ENCODE measurements at regions not wholly inside any gene's neighbourhood (a gene's known extent, or its start where the extent isn't known, plus 50 kb on each side); places are given as distances from the start of the nearest gene placed in this dataset.
"Not testable (repeated sequence)": the region's sequence is repeated elsewhere in the genome, so short reads cannot be mapped to it uniquely, and the experiment has no call there.

DNA sequence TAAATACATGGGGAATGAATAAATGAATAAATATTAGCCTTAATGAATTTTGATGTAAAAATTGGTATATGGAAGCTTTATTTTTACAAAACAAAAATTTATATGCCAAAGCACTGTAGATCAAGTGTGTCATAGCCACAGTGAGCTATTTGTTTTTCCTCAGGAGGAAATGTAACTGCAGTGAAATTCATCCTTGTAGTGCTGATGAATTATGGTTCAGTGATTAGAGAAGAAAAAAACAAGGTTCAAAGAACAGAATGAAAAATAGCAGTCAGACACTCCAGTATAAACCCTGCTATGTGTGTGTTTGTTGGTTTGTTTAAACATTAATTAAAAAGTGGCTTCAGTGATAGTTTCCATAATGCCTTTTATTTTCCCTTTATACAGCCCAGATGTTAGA, 228.0 kb upstream of the GPR149 start:
- in situ Hi-C loops (cut with MboI; ENCODE audit: low pct_unique_long_range_greater_than_20kb in 2 of 9, low sequenced_read_pairs in 9 of 9, unreplicated experiment in 9 of 9) = no loop called here
- peak in 5 of 8 experiments; percentile 60 to 85 (median 75) for ATAC-seq (replicated peaks in 6 of 8)
- peaks cover 26 to 43% of the 10 kb centered on the region in 2 donors for H3K4me1 ChIP-seq (replicated peaks in 1 of 2)
- no peak overlapping the region for H3K27ac ChIP-seq
- H3K4me3 ChIP-seq = no peak overlapping the region

DNA sequence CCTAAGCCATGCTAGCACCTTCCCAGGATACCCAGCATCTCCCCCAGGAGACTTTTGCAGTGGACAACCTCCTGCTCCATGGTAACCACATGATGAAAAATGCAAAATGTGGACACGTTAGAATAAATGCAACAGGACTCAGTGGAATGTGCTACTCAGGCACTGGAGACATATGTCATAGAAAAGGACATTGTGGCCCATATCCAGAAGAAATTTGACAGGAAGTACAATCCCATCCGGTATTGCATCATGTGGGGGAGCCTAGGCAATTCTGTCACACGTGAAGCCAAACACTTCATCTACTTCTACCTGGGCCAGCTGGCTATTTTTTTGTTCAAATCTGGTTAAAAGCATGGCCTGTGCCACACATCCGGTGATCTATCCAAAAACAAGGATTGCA, 227.2 kb upstream of the GPR149 start:
- WGBS, 10 experiments = 0 to 86% (median 71%) methylated on average over 1 to 4 of the region's 4 CpGs; no CpG with 5 or more reads in 1 of the 10 experiments
- peak in 7 of 8 experiments; percentile 14 to 73 (median 42) for ATAC-seq (replicated peaks in 6 of 8)
- in situ Hi-C loops (cut with MboI; ENCODE audit: low pct_unique_long_range_greater_than_20kb in 2 of 9, low sequenced_read_pairs in 9 of 9, unreplicated experiment in 9 of 9) = no loop called here
- Histone ChIP-seq H3K4me3 (no peak overlapping the region), H3K4me1 (replicated peaks in 1 of 2) (peaks cover 26 to 43% of the 10 kb centered on the region in 2 donors), H3K27ac (peak overlapping the region in 1 of 2 donors; percentile 29)

DNA sequence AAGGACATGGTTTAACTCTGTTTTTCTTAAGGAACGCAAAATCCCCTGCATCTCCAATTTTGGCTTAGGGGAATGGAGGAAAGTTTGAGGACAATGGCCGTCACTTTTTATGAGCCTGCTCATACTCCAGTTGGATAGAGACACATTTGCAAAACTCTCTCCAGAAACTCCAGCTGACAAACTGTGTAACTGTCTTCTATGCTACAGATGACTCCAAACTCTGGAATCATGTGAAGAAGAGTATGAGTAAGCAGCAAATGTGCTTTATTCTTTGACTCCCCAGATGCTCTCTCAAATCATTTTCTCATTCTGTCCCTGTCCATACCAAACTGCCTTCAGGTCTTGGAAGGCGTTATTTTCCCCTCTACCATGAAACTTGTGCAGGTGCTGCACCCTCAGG, 226.5 kb upstream of the GPR149 start:
- peaks cover 26 to 43% of the 10 kb centered on the region in 2 donors for H3K4me1 ChIP-seq (replicated peaks in 1 of 2)
- ATAC-seq (replicated peaks in 6 of 8) = no peak
- H3K27ac ChIP-seq = no peak overlapping the region
- in situ Hi-C loops (cut with MboI; ENCODE audit: low pct_unique_long_range_greater_than_20kb in 2 of 9, low sequenced_read_pairs in 9 of 9, unreplicated experiment in 9 of 9) = no loop called here
- 17 to 100% (median 78%) methylated on average over 1 to 3 of the region's 3 CpGs; no CpG with 5 or more reads in 1 of the 10 experiments for WGBS, 10 experiments
- no peak overlapping the region for H3K4me3 ChIP-seq

DNA sequence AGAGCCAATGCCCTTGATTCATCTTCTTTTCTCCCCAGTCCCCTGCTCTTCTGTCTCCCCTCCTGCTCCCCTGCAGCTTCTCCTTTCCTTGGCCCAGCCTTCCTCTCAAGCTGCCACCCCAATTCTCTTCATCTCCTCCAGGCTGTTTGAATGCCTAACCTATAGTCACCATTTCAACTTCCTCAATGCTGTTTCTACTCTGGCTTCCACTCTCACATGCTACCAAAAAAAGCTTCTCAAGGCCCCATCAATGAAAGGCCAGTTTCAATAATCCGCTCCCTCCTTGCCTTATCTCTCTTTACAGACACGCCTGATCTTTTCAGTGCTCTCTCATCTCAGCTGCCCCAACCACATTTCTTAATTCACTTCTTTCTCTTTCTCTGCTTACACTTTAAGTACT, 212.2 kb upstream of the GPR149 start:
- H3K27ac ChIP-seq = no peak overlapping the region
- no peaks in the 10 kb centered on the region for H3K4me1 ChIP-seq (replicated peaks in 1 of 2)
- WGBS, 10 experiments = 38 to 100% (median 92%) methylated on average over 1 to 2 of the region's 2 CpGs; no CpG with 5 or more reads in 1 of the 10 experiments
- H3K4me3 ChIP-seq = no peak overlapping the region
- in situ Hi-C loops (cut with MboI; ENCODE audit: low pct_unique_long_range_greater_than_20kb in 2 of 9, low sequenced_read_pairs in 9 of 9, unreplicated experiment in 9 of 9) = no loop called here
- no peak for ATAC-seq (replicated peaks in 6 of 8)

DNA sequence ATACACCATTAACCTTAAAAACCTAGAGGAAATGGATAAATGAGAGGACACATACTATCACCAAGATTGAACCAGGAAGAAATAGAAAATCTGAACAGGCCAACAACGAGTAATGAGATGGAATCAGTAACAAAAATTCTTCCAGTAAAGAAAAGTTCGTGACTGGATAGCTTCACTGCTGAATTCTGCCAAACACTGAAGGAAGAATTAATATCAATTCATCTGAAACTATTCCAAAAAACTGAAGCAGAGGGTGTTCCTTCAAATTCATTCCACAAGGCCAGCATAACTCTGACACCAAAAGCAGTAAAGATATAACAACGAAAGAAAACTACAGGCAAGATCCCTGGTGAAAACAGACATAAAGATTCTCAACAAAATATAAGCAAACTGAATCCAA, 195.8 kb upstream of the GPR149 start:
- WGBS, 10 experiments = 11 to 96% (median 60%) methylated on average over 2 to 3 of the region's 3 CpGs
- H3K4me1 ChIP-seq (replicated peaks in 1 of 2) = no peaks in the 10 kb centered on the region
- ATAC-seq (replicated peaks in 6 of 8) = no peak
- in situ Hi-C loops (cut with MboI; ENCODE audit: low pct_unique_long_range_greater_than_20kb in 2 of 9, low sequenced_read_pairs in 9 of 9, unreplicated experiment in 9 of 9) = no loop called here
- H3K27ac ChIP-seq = no peak overlapping the region
- no peak overlapping the region for H3K4me3 ChIP-seq

DNA sequence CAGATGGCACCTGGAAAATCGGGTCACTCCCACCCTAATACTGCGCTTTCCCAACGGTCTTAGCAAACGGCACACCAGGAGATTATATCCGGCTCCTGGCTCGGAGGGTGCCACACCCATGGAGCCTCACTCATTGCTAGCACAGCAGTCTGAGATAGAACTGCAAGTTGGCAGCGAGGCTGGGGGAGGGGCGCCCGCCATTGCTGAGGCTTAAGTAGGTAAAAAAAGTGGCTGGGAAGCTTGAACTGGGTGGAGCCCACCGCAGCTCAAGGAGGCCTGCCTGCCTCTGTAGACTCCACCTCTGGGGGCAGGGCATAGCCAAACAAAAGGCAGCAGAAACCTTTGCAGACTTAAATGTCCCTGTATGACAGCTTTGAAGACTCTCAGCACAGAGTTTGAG, 189.6 kb upstream of the GPR149 start:
- ATAC-seq (replicated peaks in 6 of 8); H3K27ac ChIP-seq; H3K4me3 ChIP-seq; in situ Hi-C loops (cut with MboI; ENCODE audit: low pct_unique_long_range_greater_than_20kb in 2 of 9, low sequenced_read_pairs in 9 of 9, unreplicated experiment in 9 of 9); H3K4me1 ChIP-seq (replicated peaks in 1 of 2): not testable (repeated sequence)
- no CpG with 5 or more reads among the region's 10 CpGs for WGBS, 10 experiments

DNA sequence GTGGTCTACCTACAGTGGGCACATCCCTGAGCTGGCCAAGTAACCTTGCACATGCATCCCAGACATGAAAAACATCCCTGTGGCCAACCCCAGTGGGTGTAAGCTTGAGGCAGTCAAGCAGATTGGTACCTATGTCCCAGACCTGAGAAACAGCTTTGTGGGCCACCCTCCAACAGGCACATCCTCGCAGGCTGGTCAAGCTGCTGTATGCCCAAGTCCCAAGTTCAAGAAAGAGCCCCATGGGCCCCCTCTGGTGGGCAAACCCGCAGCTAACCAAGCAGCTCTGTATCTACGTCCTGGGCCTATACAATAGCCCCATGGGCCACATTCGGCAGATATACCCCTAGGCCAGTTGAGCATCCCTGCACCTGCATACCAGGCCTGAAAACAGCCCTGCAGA, 186.3 kb upstream of the GPR149 start:
- 0 to 100% (median 90%) methylated on average over 1 to 3 of the region's 4 CpGs; no CpG with 5 or more reads in 4 of the 10 experiments for WGBS, 10 experiments
- no peak for ATAC-seq (replicated peaks in 6 of 8)
- H3K4me1 ChIP-seq (replicated peaks in 1 of 2) = peaks cover 0 to 4% of the 10 kb centered on the region in 2 donors
- no peak overlapping the region for H3K27ac ChIP-seq
- in situ Hi-C loops (cut with MboI; ENCODE audit: low pct_unique_long_range_greater_than_20kb in 2 of 9, low sequenced_read_pairs in 9 of 9, unreplicated experiment in 9 of 9) = no loop called here
- no peak overlapping the region for H3K4me3 ChIP-seq

DNA sequence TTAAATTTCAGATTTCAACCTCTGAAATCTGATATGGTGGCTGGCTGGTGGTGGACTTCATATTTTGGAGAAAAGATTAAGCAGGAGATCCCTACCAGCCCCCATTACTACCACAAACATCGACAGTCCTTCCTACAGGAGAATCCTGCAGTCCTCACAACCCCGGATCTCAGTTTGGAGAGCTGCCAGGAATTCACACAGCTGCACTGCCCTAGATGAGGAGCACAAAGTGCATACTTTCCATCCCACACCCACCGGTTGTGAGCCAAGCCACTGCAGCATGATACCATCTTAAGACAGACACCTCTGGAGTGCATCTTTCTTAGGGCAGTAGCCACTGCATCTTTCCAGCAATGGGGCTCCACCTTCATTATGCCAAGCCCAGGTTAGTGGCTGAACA, 185.5 kb upstream of the GPR149 start:
- no peak overlapping the region for H3K4me3 ChIP-seq
- in situ Hi-C loops (cut with MboI; ENCODE audit: low pct_unique_long_range_greater_than_20kb in 2 of 9, low sequenced_read_pairs in 9 of 9, unreplicated experiment in 9 of 9) = no loop called here
- no peak overlapping the region for H3K27ac ChIP-seq
- peak in 3 of 8 experiments; percentile 70 to 80 (median 75) for ATAC-seq (replicated peaks in 6 of 8)
- WGBS, 10 experiments = 20 to 63% (median 48%) methylated on average over 1 to 2 of the region's 3 CpGs; no CpG with 5 or more reads in 7 of the 10 experiments
- H3K4me1 ChIP-seq (replicated peaks in 1 of 2) = peaks cover 0 to 4% of the 10 kb centered on the region in 2 donors

DNA sequence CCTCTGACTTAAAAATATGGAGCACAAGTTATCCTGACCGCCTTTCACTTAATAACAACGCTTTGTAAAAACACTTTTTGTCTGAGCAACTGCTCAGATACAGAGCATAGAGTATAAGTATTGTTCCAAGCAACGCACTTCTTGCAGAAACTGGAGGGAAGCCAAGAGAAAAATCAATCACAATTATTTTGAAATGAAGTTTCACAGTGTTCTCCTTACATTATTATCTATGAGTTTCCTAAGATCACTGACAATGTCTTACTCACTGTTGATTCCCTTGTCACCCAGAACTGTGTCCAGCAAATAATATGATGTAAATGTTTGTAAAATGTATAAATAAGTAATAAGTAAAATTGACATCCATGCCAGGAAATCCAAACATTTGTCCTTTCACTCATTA, 184.6 kb upstream of the GPR149 start:
- Histone ChIP-seq H3K4me1 (replicated peaks in 1 of 2) (peaks cover 0 to 4% of the 10 kb centered on the region in 2 donors), H3K4me3 (no peak overlapping the region), H3K27ac (no peak overlapping the region)
- in situ Hi-C loops (cut with MboI; ENCODE audit: low pct_unique_long_range_greater_than_20kb in 2 of 9, low sequenced_read_pairs in 9 of 9, unreplicated experiment in 9 of 9) = no loop called here
- ATAC-seq (replicated peaks in 6 of 8) = peak in 5 of 8 experiments; percentile 14 to 51 (median 26)
- WGBS, 10 experiments = 15 to 97% (median 59%) methylated on average over 1 to 3 of the region's 3 CpGs; no CpG with 5 or more reads in 1 of the 10 experiments

DNA sequence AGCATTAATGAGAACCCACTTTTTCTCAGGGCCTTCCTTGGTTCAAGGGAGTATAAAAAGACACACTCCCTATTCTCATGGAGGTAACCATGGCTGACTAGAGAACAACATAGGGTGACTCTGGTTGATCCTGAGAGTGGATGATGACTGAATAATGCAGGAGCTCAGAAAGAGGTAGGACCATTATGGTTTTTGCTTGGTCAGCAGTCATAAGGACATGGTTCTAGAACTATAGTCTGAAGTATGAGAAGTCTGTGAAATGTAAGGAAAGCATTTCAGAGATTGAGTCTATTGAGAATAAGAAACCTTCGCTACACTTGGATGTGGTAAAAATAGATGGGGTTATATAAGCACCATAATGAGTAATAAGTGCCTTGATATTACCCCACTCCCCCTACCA, 184.1 kb upstream of the GPR149 start:
- WGBS, 10 experiments = 71 to 100% (median 80%) methylated on average over 1 of the region's 1 CpG; no CpG with 5 or more reads in 3 of the 10 experiments
- Histone ChIP-seq H3K27ac (no peak overlapping the region), H3K4me1 (replicated peaks in 1 of 2) (peaks cover 0 to 4% of the 10 kb centered on the region in 2 donors), H3K4me3 (no peak overlapping the region)
- in situ Hi-C loops (cut with MboI; ENCODE audit: low pct_unique_long_range_greater_than_20kb in 2 of 9, low sequenced_read_pairs in 9 of 9, unreplicated experiment in 9 of 9) = no loop called here
- no peak for ATAC-seq (replicated peaks in 6 of 8)

DNA sequence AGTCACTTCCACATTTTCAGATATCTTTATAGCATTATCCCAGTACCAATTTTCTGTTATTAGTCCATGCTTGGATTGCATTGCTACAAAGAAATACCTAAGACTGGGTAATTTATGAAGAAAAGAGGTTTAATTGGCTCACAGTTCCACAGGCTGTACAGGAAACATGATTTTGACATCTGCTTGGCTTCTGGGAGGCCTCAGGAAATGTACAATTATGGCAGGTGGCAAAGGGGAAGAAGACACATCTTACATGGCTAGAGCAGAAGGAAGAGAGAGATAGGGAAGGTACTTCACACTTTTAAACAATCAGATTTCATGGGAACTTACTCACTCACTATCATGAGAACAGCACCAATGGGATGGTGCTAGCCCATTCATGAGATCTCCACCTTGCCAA, 172.3 kb upstream of the GPR149 start:
- Histone ChIP-seq H3K4me1 (replicated peaks in 1 of 2) (no peaks in the 10 kb centered on the region), H3K27ac (no peak overlapping the region)
- in situ Hi-C loops (cut with MboI; ENCODE audit: low pct_unique_long_range_greater_than_20kb in 2 of 9, low sequenced_read_pairs in 9 of 9, unreplicated experiment in 9 of 9) = no loop called here

DNA sequence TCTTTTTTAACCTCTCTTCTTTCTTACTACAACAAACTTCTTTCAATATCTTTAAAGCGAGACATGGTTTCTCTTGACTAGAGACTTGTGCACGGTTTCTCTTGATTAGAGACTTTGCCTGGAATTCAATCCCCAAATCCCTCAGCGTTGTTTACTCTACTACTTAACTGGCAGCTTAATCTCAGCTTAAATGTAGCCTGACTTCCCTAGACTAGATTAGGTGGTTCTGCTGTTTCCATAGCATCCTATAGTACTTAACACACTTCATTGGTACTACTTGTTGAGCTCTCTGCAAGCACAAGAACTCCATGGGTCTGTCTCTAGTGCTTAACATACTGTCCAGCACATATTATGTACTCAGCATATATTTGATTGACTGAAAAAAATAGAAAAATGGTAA, 168.2 kb upstream of the GPR149 start:
- Histone ChIP-seq H3K27ac (no peak overlapping the region), H3K4me3 (no peak overlapping the region), H3K4me1 (replicated peaks in 1 of 2) (no peaks in the 10 kb centered on the region)
- ATAC-seq (replicated peaks in 6 of 8) = no peak
- WGBS, 10 experiments = 0 to 96% (median 88%) methylated on average over 2 to 3 of the region's 3 CpGs; no CpG with 5 or more reads in 1 of the 10 experiments
- in situ Hi-C loops (cut with MboI; ENCODE audit: low pct_unique_long_range_greater_than_20kb in 2 of 9, low sequenced_read_pairs in 9 of 9, unreplicated experiment in 9 of 9) = no loop called here

More for the DNA sequence above, 172.3 kb upstream of the GPR149 start:
- H3K4me3 ChIP-seq = no peak overlapping the region
- no peak for ATAC-seq (replicated peaks in 6 of 8)

DNA sequence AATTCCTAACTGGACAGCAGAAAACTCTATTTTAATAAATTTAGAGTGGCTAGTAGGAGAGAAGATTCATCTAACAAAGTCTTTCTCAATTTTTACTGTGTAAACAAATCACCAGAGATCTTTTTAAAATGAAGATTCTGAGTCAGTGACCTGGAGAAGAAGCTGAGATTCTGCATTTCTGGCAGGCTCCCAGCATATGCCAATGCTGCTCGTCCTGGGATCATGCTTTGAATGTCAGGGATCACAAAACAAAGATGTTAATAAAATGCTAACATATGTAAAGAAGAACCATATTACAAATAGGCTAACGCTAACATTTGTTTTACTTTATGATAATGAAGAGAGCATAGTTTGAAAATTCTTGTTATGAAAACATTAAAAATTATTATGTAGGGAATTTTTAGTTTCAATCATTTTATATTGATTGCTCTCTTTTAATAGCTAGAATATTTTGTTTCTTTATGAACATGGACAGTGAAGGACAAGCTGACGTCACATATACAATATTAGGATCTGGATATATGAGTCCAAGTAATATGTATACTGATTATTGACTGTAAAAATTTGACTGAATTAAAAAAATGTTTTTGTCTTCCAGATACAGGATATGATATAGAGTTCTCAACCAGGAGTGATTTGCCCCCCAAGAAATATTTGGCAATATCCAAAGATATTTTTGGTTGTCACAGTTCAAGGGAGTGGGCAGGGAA, 160.8 kb upstream of the GPR149 start:
- 0 to 100% (median 38%) methylated on average over 2 to 3 of the region's 3 CpGs for WGBS, 10 experiments
- no peak overlapping the region for H3K27ac ChIP-seq
- ATAC-seq (replicated peaks in 6 of 8) = peak in 3 of 8 experiments; percentile 77 to 96 (median 84)
- in situ Hi-C loops (cut with MboI; ENCODE audit: low pct_unique_long_range_greater_than_20kb in 2 of 9, low sequenced_read_pairs in 9 of 9, unreplicated experiment in 9 of 9) = no loop called here
- H3K4me1 ChIP-seq (replicated peaks in 1 of 2) = peaks cover 0 to 15% of the 10 kb centered on the region in 2 donors
- no peak overlapping the region for H3K4me3 ChIP-seq

DNA sequence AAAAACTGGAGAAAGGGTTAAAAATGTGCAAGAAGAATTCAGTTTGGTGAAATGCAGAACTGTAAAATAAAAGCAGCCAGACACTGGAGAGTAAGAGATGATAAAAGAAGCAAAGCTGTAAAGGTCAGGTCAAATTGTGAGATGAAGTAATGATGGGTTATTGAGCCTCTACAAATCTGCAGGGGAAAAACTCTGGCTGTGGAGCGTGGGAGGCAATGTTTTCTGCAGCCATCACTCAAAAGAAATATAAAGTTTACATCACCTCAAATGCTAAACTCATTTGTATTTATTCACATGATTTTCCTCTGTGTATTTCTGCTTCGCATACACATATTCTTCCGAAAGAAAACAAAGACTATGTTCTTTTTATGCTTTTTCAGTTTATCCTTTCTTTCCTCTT, 158.8 kb upstream of the GPR149 start:
- Histone ChIP-seq H3K4me3 (no peak overlapping the region), H3K27ac (no peak overlapping the region), H3K4me1 (replicated peaks in 1 of 2) (peaks cover 0 to 15% of the 10 kb centered on the region in 2 donors)
- 37 to 100% (median 75%) methylated on average over 1 to 3 of the region's 3 CpGs; no CpG with 5 or more reads in 1 of the 10 experiments for WGBS, 10 experiments
- in situ Hi-C loops (cut with MboI; ENCODE audit: low pct_unique_long_range_greater_than_20kb in 2 of 9, low sequenced_read_pairs in 9 of 9, unreplicated experiment in 9 of 9) = no loop called here
- peak in 1 of 8 experiments; percentile 31 for ATAC-seq (replicated peaks in 6 of 8)
